GM04503 (cell line): ENCODE measurements at regions not wholly inside any gene's neighbourhood (a gene's known extent, or its start where the extent isn't known, plus 50 kb on each side); places are given as distances from the start of the nearest gene placed in this dataset.
"Not testable (repeated sequence)": the region's sequence is repeated elsewhere in the genome, so short reads cannot be mapped to it uniquely, and the experiment has no call there.

ENCODE experiments used
- DNase-seq: peaks from one replicate; pipeline ENCODE4 v3.0.0-alpha.2; 2012; ENCODE audit warnings: low read depth

DNA sequence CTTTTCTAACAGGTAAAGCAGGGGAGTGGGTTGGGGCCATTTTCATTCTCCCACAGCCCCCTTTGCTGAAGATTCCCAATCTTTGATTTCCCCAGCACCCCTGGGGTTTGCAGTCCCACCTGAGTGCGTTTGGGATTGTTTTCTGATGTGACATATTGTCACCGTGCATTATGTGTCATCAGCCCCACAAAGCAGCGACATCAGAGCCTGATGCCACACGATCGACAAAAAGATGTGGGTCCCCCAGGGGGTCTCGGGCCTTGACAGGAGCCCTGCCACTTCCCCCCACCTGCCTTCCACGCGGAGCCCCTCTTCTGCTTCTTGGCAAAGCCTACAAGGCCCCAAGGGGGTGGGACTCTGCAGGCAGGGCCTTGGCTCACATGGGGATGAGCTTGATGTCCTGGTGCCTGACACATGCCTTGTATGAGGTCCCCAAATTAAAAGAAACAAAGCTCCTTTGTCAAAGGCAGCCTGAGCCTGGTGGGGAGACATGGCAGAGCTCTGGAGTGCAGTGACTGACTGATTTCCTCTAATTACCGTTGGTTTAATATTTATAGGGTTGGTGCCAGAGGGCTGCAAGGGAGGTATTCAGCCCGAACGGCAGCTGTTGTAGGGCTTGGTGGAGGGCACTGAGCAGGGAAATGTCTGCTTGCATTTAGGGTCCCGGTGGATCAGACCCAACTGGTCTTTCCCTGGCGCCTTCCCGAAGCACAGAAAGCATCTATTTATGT lies 149.2 kb downstream of the MIAT start:
- no peak for DNase-seq

DNA sequence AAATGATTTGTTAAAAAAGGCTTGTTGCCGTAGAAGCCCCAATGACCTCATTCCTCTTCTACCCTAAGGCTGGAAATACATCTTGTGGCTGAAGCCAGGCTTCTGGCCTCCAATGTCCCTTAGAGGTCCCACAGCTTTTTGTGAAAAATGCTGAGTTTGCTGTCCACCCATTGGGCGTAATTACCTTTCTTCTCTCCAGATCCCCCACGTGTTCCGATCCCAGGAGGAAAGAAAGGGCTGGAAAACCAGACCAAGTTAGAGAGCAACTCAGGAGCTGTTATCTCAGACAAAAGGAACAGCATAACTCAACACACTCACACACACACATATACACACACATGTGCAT lies 154.2 kb downstream of the MIAT start:
- no peak for DNase-seq

DNA sequence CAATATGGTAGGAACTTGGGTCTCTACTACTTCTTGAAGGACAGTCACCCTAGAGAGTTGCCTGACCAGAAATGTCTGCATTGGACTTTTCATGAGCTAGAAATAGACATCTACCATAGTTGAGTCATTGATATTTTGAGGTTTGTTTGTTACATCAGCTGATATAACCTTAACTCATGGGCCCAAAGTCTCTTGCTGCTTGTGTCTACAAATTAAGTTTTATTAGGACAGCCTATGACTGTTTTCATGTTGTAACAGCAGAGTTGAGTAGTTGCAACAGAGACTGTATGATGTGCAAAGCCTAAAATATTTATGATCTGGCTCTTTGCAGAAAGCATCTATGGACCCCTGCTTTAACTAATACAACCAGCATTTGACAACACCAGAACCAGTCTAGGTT lies 155.3 kb downstream of the MIAT start:
- DNase-seq: peak; percentile 11

DNA sequence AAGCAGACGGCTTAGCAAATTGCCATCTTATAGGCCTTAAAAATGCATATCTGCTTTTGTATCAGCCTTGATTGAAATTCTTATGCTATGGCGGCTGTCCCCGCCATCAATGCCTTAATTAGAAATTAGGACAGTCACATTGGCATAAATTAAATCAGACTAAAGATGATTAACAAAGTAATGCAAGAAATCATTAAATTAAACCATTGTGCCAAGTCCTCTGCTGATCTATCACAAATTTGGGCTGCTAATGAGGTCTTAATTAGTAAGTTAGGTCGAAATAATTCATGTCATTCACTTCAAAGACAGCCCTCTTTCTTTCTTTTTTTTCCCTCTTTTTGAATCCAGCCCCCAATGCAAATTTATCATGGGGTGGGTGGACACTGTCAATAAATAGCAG lies 159.3 kb downstream of the MIAT start:
- DNase-seq: no peak

DNA sequence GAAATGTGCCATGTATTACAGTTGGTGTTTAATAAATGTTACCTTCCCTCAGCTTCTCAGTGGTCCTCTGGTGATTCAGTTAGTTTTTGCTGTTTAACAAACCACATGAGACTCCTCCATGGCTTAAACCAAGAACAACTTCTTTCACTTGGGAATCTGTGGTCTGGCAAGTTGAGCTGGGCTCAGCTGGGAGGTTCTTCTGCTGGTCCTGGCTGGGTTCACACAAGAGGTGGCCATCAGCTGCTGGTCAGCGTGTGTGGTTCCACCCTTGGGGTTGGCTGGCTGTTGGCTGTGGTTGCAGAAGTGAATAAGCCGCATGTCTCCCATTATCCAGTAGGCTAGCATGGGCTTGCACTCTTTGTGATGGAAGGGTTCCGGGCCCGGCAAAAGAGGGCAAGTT lies 160.5 kb downstream of the MIAT start:
- DNase-seq: no peak

DNA sequence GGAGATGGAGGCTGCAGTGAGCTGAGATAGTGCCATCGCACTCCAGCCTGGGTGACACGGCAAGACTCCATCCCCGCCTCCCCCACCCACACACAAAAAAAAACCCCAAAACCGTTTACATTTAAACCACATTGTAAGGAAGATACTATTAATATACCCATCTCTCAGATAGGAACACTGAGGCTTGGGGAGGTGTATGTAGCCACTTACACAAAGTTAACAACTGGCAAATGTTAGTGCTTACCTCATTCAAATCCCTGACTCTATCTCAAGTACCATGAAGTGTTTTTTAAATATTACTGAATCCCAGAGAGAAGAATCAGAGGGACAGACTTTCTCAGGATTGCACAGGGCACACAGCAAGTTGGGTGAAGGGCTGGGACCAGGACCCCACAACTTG lies 164.5 kb downstream of the MIAT start:
- no peak for DNase-seq

DNA sequence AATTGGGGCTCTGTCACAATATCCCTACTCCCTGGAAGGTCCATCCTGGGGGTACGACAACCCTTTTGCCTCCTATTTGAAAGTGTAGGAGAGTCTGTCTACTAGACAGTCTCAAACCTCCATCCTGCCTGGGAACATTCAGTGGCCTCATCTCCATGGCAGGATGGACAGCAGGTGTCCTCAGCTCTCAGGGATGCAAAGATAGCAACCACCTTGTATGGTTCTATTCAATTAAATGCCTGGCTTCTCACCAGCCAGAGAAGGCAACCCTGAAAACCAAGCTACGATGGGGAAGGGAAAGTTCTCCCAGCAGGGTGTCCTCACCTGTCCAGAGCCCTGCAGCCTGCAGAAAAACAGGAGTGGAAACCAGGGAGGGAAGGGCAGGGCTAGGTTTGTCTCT lies 164.9 kb downstream of the MIAT start:
- DNase-seq: no peak

DNA sequence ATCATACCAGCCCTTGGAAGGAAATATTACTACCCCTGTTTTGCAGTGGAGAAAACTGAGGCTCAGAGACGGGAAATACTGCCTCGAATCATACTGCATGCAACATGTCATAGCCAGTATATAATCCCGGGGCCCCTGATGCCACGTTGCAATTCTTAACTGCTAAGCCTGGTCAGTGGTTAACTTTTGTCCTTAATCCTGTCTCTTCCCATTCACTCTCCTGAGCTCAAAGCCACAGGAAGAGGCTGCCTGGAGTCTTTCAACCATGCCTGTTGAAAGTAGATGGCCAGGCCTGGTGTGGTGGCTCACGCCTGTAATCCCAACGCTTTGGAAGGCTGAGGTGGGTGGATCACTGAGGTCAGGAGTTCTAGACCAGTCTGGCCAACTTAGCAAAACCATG lies 166.6 kb downstream of the MIAT start:
- DNase-seq: no peak

DNA sequence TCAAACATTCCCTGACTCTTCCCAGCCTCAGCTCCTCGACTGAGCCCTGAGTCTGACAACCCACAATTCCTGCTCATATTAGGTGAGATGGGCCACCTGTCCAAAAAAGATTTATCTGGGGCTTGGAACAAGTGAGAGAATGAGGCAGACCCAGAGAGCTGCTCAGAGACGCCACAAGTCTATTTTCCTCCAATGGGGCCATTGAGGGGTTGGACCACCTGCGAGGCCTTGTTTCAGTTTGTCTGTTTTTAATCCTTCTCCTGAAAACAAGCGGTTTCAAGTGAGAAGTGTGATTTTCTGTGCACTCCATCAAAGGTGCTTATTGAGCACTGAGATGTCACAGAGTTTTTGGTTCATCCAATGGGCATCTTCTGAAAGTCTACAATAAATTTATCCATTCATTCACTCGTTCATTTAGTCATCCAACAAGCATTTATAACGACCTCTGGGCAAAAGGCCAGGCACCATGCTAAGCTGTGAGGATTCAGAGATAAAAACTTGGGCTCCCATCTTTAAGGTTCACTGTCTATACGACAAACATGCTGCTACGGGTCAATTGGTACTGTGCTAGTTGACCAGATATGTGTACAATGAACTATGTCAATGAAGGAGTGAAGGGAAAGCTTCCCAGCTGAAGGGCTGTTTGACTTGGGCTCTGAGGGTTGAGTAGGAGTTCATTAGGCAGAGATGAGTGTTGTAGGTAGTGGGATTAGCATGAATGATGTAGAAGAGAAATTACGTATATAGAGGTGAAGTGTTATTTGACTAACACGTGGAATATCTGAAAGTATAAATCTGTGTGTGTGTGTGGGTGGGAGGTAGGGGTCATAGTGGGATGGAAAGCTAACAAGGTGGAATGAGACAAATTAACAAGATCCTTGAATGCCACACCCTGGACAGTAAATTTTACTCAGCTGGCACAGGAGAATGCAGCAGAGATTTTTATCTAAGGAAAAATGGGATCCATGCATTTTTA lies 168.9 kb downstream of the MIAT start:
- DNase-seq: no peak

DNA sequence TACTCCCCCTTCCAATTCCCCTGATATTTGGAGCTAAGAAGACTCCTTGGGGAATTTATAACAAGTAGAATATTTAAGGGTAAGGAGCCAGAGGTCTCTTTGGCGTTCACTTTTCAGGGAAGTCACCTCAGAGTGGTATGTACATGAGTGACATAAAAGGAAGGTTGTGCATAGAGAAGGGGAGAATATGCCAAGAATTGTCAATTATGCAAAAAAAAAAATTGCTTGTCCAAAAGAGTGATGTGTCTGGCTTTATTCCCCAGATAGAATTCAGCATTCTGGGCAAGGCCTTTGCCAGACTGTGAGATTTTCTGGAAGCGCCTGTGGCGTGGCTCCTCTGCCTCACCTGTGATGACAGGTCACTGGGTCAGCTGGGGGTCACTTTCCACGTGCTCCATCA lies 170.2 kb downstream of the MIAT start:
- DNase-seq: no peak

DNA sequence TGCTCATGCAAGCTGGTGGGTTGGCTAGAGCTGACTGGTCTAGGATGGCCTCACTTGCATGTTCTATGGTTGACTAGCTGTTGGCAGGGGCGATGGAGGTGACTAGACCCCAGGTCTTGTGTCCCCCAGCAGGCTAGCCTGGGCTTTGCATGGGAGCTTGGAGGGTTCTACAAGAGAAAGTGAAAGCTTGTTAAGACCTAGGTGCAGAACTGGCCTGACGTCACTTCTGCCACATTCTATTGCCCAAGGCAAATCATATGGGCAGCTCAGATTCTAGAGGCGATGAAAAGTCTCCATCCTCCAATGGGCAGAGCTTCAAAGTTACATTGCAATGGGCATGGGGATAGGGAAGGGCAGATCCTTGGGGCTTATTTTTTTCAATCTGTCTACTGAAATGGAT lies 170.9 kb downstream of the MIAT start:
- DNase-seq: no peak

DNA sequence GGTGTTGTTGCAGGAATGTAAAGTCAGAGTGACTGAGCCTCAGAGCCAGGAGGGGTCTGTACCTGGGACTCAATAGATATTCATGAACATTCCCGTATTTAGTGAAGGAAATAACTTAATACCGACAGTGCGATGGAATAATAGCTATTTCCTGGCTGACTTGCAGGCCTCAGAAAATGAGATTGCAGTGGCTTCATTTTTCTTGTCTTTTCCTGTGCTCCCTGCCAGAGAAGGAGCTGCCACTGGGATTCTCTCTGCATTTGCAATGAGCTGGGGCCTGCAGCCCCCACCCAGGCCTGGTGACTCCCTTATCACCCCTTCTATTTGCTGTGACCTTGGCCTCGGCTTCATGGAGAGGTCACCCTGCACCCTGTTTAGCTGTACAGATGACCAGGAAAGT lies 173.4 kb downstream of the MIAT start:
- DNase-seq: no peak

DNA sequence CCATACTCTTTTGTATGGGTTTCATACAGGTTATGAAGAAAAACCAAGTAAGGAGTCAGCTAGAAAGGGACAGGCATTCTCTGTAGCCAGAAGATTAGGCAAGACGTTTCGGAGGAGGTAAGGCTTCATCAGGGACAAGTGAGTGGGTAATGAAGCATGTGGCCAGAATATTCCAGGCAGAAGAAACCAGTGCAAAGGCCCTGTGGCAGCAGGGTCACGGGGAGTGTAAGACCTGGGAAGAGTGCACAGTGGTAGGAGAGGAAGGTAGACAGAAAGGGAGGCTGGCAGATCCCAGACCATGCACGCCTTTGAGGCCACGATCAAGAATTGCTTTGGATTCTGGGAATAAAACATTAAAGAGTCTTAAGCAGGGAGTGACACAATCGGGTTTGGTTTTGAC lies 177.6 kb downstream of the MIAT start:
- DNase-seq: no peak

DNA sequence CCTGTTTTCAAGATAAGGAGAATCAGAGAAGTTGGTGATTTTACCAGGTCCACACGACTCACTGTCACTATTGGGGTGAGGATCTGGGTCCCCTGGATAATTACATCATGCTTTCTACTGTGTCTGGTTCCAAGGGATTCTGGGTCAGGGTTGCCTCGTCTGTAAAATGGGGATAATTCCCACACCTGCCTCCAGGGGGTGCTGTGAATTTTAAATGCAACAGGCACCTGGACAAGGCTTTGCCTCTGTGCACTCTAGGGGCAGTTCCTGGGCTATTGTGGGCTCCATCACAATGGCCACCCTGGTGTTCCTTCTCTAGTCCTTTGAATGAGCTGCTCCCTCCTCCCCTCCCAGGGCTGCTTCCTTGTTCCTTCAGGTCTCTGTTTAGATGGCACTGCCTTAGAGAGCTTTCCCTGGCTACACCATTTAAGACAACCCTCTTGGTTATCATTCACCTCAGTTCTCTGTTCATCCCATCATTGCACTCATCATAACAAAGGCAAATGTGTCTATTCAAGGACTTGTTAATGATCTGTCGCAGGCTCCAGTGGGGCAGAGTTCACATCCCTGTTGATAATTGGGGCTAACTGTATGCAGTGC lies 178.6 kb downstream of the MIAT start:
- DNase-seq: no peak

DNA sequence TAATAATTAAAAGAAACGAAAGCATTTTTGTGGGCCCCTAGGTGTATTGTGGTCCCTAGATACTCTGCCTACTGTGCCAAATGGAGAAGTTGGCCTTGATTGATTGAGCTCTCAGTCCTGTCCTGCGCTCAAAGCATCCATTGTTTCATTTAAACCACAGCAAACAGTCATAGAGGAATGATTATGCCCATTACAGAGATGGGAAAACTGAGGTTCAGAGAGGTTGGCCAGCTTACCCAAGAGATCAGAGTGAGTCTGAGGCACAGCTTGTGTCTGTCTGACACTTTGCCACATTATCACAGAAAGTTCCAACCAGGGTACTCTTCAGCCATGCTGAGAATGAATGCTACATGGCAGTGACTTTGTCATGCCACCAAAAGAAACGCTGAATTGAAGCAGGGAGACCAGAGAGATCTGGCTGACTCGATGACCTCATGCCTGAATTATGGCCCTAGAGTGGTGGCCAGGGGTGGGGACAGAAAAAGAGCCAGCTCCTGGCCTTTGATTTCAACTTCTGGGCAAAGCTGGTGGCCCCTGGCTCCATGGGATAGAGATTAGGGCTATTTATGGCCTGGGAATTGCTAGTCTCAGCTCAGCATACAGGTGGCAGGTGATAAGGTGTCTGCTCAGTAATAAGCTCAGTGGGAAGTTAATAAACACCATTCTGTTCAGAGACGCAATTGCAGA lies 180.5 kb downstream of the MIAT start:
- DNase-seq: no peak

DNA sequence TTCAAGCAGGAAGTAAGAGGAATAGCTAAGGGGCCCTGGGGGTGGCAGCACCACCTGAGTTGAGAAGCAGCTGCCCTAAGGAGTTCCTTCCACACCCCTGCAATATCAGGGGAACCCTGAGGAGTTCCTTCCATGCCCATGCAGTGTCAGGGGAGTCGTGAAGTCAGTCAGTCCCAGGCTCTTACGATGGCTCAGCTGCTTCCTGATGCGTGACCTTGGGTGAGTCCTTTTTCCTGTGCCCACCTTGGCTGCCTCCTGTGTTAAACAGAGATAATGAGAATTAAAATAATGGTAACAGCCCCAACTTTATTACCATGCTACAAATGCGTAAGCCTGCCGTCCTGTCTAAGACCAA lies 181.1 kb downstream of the MIAT start:
- DNase-seq: no peak

DNA sequence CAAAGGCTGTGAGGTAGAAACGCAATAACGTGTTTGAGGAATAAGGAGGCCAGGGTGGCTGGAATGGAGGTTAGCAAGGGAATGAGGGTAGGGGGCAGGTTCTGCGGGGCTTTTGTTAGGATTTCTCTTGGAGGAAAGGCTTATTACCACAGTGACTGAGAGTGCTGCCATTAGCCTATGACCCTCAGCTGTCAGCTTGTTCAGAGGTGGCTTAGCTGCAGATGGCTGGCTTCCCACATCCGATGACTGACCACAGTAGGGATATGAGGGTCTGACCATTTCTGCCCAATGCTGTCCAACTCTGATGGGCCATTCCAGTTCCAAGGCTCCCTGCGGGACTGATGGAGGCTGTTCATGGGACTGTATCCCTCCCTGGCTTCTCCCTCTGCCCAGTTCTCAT lies 181.8 kb downstream of the MIAT start:
- no peak for DNase-seq

DNA sequence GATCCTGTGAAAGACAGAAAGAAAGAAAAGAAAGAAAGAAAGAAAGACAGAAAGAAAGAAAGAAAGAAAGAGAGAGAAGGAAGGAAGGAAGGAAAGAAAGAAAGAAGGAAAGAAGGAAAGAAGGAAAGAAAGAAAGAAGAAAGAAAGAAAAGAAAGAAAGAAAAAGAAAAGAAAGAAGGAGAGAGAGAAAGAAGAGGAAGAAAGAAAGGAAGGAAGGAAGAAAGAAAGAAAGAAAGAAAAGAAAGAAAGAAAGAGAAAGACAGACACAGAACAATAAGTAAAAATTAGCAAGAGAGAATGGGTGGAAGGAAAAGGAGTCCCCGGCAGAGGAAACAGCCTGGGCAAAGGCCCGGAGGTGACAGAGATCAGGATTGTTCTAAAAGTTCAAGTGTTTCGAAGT lies 183.4 kb downstream of the MIAT start:
- not testable (repeated sequence) for DNase-seq

DNA sequence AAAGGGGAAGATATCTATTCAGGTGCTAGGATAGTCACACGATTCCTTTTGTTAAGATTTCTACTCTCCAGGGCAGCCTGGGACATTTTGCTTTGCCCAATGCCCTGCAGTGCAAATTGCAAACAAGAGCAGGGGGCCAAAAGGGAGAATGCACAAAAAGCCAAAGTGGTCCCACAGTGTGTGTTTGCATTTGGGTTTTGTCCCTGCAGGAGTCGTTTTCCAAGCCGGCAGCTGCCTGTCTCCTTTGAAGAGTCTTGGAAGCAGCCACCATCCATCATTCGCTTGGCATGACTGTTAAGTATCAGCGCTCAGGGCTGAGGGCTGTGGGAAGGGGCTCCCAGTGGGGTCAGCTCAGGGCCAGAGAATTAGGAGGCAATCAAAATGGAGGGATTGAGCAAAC lies 184.7 kb downstream of the MIAT start:
- no peak for DNase-seq

DNA sequence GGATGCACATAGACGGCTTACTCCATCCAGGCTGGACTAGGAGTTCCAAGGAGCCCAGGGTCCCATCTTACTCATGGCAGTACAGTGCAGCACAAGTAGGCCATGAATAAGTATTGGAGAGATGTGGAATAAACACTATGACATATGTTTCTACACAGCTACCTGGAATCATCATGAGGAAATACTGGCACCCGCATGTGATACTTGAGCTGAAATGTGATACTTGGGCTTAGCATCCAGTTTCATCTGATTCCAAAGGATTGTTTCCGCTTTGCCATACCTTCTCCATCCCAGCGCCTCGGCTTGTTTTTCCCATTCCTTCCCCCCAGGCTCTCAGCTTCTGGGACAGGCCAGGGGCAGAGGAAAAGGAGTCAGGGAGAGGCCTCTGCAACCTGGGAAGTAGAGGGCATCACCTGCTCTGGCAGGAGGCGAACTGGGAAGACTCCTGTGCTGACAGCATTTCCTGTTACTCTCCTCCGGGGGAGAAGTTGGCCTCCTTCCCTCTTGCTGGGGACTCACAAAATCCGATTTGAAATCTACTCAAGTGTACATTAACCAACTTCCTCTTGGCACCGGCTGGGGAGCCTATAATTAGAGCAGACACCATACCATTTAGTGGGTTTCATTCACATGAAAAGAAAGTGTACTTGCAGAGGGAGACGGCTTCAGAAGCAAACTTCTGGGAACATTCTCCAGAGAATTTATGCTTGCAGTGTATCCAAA lies 187.8 kb downstream of the MIAT start:
- DNase-seq: no peak

DNA sequence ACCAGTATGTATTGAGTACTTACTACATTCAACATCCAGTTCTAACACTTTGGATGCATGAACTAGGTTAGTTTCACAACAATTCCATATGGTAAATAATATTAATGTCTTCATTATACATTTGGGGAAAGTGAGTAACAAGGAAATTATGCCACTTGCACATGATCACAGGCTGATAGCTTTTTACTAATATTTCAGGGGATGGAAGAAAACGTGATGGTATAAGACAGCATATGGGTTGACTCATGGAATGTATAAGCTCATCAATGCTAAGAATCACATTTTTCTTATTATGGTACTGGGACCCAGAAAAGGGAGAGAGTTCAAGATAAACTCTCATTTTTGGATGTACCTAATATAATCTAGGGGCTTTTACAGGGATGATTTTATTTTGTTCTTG lies 188.7 kb downstream of the MIAT start:
- no peak for DNase-seq

DNA sequence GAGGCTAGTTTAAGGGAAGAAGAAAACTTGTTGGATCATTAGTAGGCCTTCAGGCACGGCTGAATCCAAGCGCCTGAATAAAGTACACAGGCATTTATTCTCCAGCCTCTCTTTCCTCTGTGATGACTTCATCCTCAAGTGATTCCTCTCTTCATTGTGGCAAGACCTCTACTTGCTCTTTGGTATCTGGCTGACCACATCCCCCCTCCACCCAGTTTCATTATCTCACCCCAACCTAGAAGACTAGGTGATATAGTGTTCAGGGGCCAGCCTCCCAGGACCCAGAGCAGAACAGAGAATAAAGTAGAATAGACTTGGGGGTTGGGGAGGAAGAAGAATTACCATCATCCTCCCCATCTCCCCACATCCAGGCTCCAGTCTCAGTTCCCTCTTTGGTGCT lies 189.3 kb downstream of the MIAT start:
- no peak for DNase-seq
